GM12878 (cell line): ENCODE measurements at regions not wholly inside any gene's neighbourhood (a gene's known extent, or its start where the extent isn't known, plus 50 kb on each side); places are given as distances from the start of the nearest gene placed in this dataset.

Experiments used
- ATAC-seq: fragments of 200-7000 bp; cut with Tn5 transposase; 3 replicates; pipeline ENCODE4 v1.9.1; 2020; ENCODE audit warnings: mild to moderate bottlenecking, moderate library complexity
- BruUV-seq: library from RNA; stranded (reverse); fragments of 400-500 nt; replicated peaks from 2 replicates; lab custom pipeline; 2021; lab: Mats Ljungman, UMichigan
- CTCF ChIA-PET: fragments of 300-600 bp; sonication (Branson Sonifier 250); formaldehyde crosslinking; extraction: SDS; loops from one replicate; lab custom pipeline; 2021; ENCODE audit warnings: inconsistent platforms; lab: Yijun Ruan, JAX
- POLR2A ChIA-PET: fragments of 350-600 bp; formaldehyde crosslinking; extraction: SDS; loops from one replicate; lab custom pipeline; 2021; ENCODE audit warnings: inconsistent platforms; lab: Charles Lee
- RAD21 ChIA-PET: fragments of 300-600 bp; sonication (Branson Sonifier 250); formaldehyde crosslinking; loops from one replicate; lab custom pipeline; 2023; ENCODE audit warnings: antibody characterized with exemption; ENCODE audit not compliant: unreplicated experiment; lab: Charles Lee
- SMC1A ChIA-PET: fragments of 300-600 bp; sonication (Branson Sonifier 250); formaldehyde crosslinking; loops from one replicate; lab custom pipeline; 2023; ENCODE audit not compliant: unreplicated experiment, uncharacterized antibody; lab: Charles Lee
- DNase-seq: peaks from one replicate; pipeline ENCODE4 v3.0.0-alpha.2; 2011; ENCODE audit warnings: low read depth, low spot score
- FAIRE-seq: peaks from 3 replicates; lab custom pipeline; 2011; peaks lifted over from hg19 to GRCh38; lab: Jason Lieb, UNC
- H2AFZ ChIP-seq: 2 replicates; pipeline ENCODE4 v1.6.0; 2011; ENCODE audit warnings: low read depth, low read length, control low read depth; ENCODE audit not compliant: control insufficient read depth
- H3K27ac ChIP-seq: 2 replicates; pipeline ENCODE4 v1.5.1; 2011; ENCODE audit warnings: control low read depth; ENCODE audit not compliant: control insufficient read depth, insufficient read depth
- H3K27me3 ChIP-seq, 2 experiments: replicated peaks in 1 of 2; 2 replicates each; pipeline versions ENCODE4 v1.6.0 to v1.6.1; 2011; ENCODE audit warnings: low read length in 1 of 2; ENCODE audit not compliant: control insufficient read depth in 2 of 2, insufficient read depth in 2 of 2
- H3K36me3 ChIP-seq, 2 experiments: 2 replicates each; pipeline ENCODE4 v1.5.1; 2011; ENCODE audit warnings: low read length in 1 of 2; ENCODE audit not compliant: control insufficient read depth in 2 of 2, insufficient read depth in 2 of 2
- H3K4me1 ChIP-seq: 2 replicates; pipeline ENCODE4 v1.6.1; 2011; ENCODE audit warnings: mild to moderate bottlenecking, low read length, moderate library complexity, mixed read lengths; ENCODE audit not compliant: control insufficient read depth, insufficient read depth
- H3K4me2 ChIP-seq: 2 replicates; pipeline ENCODE4 v1.6.0; 2011; ENCODE audit warnings: control low read depth; ENCODE audit not compliant: control insufficient read depth, insufficient read depth
- H3K4me3 ChIP-seq: fragments of 200-600 bp; sonication (generic); 2 replicates; pipeline ENCODE4 v1.5.1; 2016
- H3K79me2 ChIP-seq: 2 replicates; pipeline ENCODE4 v1.6.0; 2011; ENCODE audit warnings: low read length; ENCODE audit not compliant: control insufficient read depth, insufficient read depth
- H3K9ac ChIP-seq: 2 replicates; pipeline ENCODE4 v1.8.0; 2011; ENCODE audit warnings: low read length, control low read depth, mixed read lengths; ENCODE audit not compliant: control insufficient read depth, insufficient read depth
- H3K9me3 ChIP-seq: replicated peaks from 3 replicates; pipeline ENCODE4 v1.5.1; 2011; ENCODE audit warnings: mild to moderate bottlenecking, low read length; ENCODE audit not compliant: control insufficient read depth, insufficient read depth
- H4K20me1 ChIP-seq: 2 replicates; pipeline ENCODE4 v1.6.0; 2011; ENCODE audit not compliant: control insufficient read depth, insufficient read depth
- ATF7 ChIP-seq: fragments of 450-650 bp; IDR thresholded peaks from 2 replicates; pipeline ENCODE4 v1.6.1; 2016; ENCODE audit warnings: low read depth, mild to moderate bottlenecking
- EP300 ChIP-seq, 2 experiments: fragments of 150-350 bp in 1 of 2; IDR thresholded peaks; 2 replicates each; pipeline ENCODE4 v1.6.1; 2011 to 2012; ENCODE audit warnings: low read depth in 2 of 2, low read length in 2 of 2, borderline replicate concordance in 1 of 2, improper control_type of control experiment in 1 of 2, inconsistent platforms in 1 of 2; ENCODE audit not compliant: control insufficient read depth in 1 of 2
- ETV6 ChIP-seq, 2 experiments: fragments of 450-650 bp in 1 of 2; IDR thresholded peaks in 1 of 2; conservative IDR thresholded peaks in 1 of 2; 2 replicates each; pipeline ENCODE4 v1.6.1; 2014; ENCODE audit warnings: antibody characterized with exemption in 1 of 2, borderline replicate concordance in 1 of 2, low read depth in 1 of 2, mild to moderate bottlenecking in 1 of 2, moderate library complexity in 1 of 2
- MXI1 ChIP-seq: fragments of 150-350 bp; IDR thresholded peaks from 2 replicates; pipeline ENCODE4 v1.6.1; 2011; ENCODE audit warnings: low read depth, mild to moderate bottlenecking, inconsistent platforms, low read length, improper control_type of control experiment
- NFIC ChIP-seq: IDR thresholded peaks from 2 replicates; pipeline ENCODE4 v1.6.1; 2012; ENCODE audit warnings: low read depth, mild to moderate bottlenecking, inconsistent platforms, low read length, moderate library complexity
- PBX3 ChIP-seq: IDR thresholded peaks from 2 replicates; pipeline ENCODE4 v1.6.1; 2011; ENCODE audit warnings: mild to moderate bottlenecking, low read depth, low read length, moderate library complexity; ENCODE audit not compliant: insufficient replicate concordance
- POLR2AphosphoS2 ChIP-seq: IDR thresholded peaks from 2 replicates; pipeline ENCODE4 v1.6.1; 2011; ENCODE audit warnings: low read depth, mild to moderate bottlenecking, low read length, improper control_type of control experiment, moderate library complexity
- POU2F2 ChIP-seq: IDR thresholded peaks from 3 replicates; pipeline ENCODE4 v1.6.1; 2011; ENCODE audit warnings: low read depth, mild to moderate bottlenecking, low read length, borderline replicate concordance
- SIN3A ChIP-seq: IDR thresholded peaks from 2 replicates; pipeline ENCODE4 v1.6.1; 2012; ENCODE audit warnings: low read depth, low read length, improper control_type of control experiment
- ZBTB4 ChIP-seq: fragments of 450-650 bp; formaldehyde crosslinking; IDR thresholded peaks from 2 replicates; pipeline ENCODE4 v1.4.0; 2022; ENCODE audit warnings: mild to moderate bottlenecking, moderate library complexity
- ZNF24 ChIP-seq: fragments of 450-650 bp; IDR thresholded peaks from 2 replicates; pipeline ENCODE4 v1.6.1; 2017; ENCODE audit warnings: antibody characterized with exemption, mild to moderate bottlenecking
- WGBS: methylation state at CpG from one replicate; pipeline ENCODE4 v1.1.6; 2016; ENCODE audit warnings: low lambda C conversion rate; ENCODE audit not compliant: insufficient replicate concordance, insufficient coverage; ENCODE audit errors: missing lambda C conversion rate; 5-methylcytosine and 5-hydroxymethylcytosine counted together
- in situ Hi-C: fragments of 300-500 bp; cut with MboI; formaldehyde crosslinking; loops from 9 replicates; pipeline ENCODE4 v1.14.3; 2018; ENCODE audit warnings: mixed read lengths
- intact Hi-C: fragments of 100-400 bp; cut with micrococcal nuclease; formaldehyde crosslinking; loops from one replicate; pipeline ENCODE4 v1.14.2; 2022; ENCODE audit not compliant: unreplicated experiment
- TF ChIP-seq, protein P1 (sequence below): IDR thresholded peaks from 2 replicates; pipeline ENCODE4 v1.6.1; 2012; ENCODE audit warnings: low read depth, low read length, improper control_type of control experiment

- TF ChIP-seq ZBTB4 (no peak), ATF7 (no peak), PBX3 (no peak), POU2F2 (no peak)
- TF ChIP-seq, protein P1, sequence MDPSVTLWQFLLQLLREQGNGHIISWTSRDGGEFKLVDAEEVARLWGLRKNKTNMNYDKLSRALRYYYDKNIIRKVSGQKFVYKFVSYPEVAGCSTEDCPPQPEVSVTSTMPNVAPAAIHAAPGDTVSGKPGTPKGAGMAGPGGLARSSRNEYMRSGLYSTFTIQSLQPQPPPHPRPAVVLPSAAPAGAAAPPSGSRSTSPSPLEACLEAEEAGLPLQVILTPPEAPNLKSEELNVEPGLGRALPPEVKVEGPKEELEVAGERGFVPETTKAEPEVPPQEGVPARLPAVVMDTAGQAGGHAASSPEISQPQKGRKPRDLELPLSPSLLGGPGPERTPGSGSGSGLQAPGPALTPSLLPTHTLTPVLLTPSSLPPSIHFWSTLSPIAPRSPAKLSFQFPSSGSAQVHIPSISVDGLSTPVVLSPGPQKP: no peak
Measured at GRCh38 chr5:61680247-61680646, 348.2 kb downstream of the ZSWIM6 start (continued).

DNA sequence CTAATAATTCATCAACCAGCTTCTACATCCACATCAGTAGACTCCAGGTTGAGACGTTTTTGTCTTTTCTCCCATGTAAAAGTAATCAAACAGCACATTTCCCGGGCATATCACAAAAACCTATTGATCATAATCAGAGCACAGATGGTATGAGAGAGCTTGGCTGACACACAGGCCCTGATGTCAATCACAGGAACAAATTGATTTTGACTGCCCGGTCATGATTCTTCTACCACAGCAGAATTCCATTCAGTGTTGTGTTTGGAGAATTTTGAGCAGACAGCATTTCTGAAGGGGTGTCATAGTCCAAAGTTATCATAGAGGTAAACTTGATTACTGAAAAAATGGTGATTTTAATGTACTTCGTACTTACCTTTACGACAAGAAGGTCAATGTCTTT is 351.1 kb downstream of the ZSWIM6 start:
- intact Hi-C loops: no loop called here
- no peak overlapping the region for H3K4me3 ChIP-seq
- H2AFZ ChIP-seq: no peak overlapping the region
- no peaks in the 10 kb centered on the region for H4K20me1 ChIP-seq
- WGBS: 44% methylated on average over 5 of the region's 5 CpGs
- in situ Hi-C loops: no loop called here
- H3K27ac ChIP-seq: no peak overlapping the region
- CTCF ChIA-PET: interaction anchor here (1.2 kb wide), 1 partner anchor 25 kb away, joined by 4 read pairs; no protein-coding TSS in a partner anchor
- H3K36me3 ChIP-seq: no peaks in the 10 kb centered on the region
- no TSS peak for BruUV-seq
- no peak overlapping the region for H3K9ac ChIP-seq
- no peak for TF ChIP-seq EP300 (IDR thresholded peaks at IDR 0.05; ENCODE audit: borderline replicate concordance in 1 of 2, control insufficient read depth in 1 of 2, low read depth in 2 of 2, low read length in 2 of 2)
- no peak for TF ChIP-seq ZNF24
- TF ChIP-seq SIN3A: no peak
- TF ChIP-seq NFIC: no peak
- TF ChIP-seq MXI1: no peak
- TF ChIP-seq ETV6 (conservative IDR thresholded peaks at IDR 0.05 in 1 of 2, IDR thresholded peaks at IDR 0.05 in 1 of 2; ENCODE audit: borderline replicate concordance in 1 of 2, low read depth in 1 of 2): no peak
- no peak for TF ChIP-seq POLR2AphosphoS2
- no peak overlapping the region for H3K4me2 ChIP-seq
- RAD21 ChIA-PET: no interaction called here
- POLR2A ChIA-PET: no interaction called here
- no peaks in the 10 kb centered on the region for H3K79me2 ChIP-seq
- DNase-seq: no peak
- no peak for FAIRE-seq
- no peaks in the 10 kb centered on the region for H3K9me3 ChIP-seq
- H3K27me3 ChIP-seq: no peaks in the 10 kb centered on the region
- no peaks in the 10 kb centered on the region for H3K4me1 ChIP-seq
- SMC1A ChIA-PET: interaction anchor here (1.7 kb wide), 1 partner anchor 12 kb away, joined by 3 read pairs; no protein-coding TSS in a partner anchor
- no peak for ATAC-seq
